ENCODE measurements at regions not wholly inside any gene's neighbourhood (a gene's known extent, or its start where the extent isn't known, plus 50 kb on each side); places are given as distances from the start of the nearest gene placed in this dataset.
A peak's percentile ranks its signal among the peaks of the same experiment; 100 is the strongest.

DNA sequence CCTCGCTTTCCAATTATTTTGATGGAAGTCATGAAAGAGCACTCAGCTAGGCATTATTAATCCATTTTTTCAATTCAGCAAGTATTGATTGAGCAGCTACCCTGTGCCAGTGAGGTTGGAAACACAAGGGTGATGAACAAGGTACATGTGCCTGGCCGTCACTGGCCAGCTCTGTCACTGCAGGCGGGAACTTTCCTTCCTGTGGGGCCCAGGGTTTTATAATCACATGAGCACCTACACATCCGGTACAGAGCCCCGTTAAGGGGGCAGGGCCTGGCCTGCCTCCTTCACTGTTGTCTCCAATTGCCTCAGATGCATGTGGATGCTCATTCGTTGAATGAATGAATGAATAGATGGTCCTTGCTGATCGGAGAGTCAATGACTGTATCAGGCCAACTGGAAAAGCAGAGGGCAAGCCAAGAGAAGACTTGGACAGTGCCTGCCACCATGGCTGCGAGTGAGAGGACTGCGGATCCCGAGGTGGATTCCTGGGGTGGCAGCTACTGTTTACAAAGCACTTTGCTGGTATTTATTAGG is 55.9 kb upstream of the KCNMB1 start:
- TF ChIP-seq, protein P1, sequence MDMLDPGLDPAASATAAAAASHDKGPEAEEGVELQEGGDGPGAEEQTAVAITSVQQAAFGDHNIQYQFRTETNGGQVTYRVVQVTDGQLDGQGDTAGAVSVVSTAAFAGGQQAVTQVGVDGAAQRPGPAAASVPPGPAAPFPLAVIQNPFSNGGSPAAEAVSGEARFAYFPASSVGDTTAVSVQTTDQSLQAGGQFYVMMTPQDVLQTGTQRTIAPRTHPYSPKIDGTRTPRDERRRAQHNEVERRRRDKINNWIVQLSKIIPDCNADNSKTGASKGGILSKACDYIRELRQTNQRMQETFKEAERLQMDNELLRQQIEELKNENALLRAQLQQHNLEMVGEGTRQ (IDR thresholded peaks at IDR 0.05; ENCODE audit: low read length) = no peak
- TF ChIP-seq, protein P2, sequence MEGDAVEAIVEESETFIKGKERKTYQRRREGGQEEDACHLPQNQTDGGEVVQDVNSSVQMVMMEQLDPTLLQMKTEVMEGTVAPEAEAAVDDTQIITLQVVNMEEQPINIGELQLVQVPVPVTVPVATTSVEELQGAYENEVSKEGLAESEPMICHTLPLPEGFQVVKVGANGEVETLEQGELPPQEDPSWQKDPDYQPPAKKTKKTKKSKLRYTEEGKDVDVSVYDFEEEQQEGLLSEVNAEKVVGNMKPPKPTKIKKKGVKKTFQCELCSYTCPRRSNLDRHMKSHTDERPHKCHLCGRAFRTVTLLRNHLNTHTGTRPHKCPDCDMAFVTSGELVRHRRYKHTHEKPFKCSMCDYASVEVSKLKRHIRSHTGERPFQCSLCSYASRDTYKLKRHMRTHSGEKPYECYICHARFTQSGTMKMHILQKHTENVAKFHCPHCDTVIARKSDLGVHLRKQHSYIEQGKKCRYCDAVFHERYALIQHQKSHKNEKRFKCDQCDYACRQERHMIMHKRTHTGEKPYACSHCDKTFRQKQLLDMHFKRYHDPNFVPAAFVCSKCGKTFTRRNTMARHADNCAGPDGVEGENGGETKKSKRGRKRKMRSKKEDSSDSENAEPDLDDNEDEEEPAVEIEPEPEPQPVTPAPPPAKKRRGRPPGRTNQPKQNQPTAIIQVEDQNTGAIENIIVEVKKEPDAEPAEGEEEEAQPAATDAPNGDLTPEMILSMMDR (IDR thresholded peaks at IDR 0.05; ENCODE audit: control extremely low read depth in 1 of 3, insufficient read depth in 1 of 3, low read depth in 1 of 3, low read length in 3 of 3) = no peak
- TF ChIP-seq CEBPB (IDR thresholded peaks at IDR 0.05; ENCODE audit: low read depth, low read length) = no peak
- TF ChIP-seq, protein P3, sequence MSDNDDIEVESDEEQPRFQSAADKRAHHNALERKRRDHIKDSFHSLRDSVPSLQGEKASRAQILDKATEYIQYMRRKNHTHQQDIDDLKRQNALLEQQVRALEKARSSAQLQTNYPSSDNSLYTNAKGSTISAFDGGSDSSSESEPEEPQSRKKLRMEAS (IDR thresholded peaks at IDR 0.05) = peak; percentile 46; the same call in 1 of the 2 replicates
- TF ChIP-seq CBX8 (IDR thresholded peaks at IDR 0.05; ENCODE audit: borderline replicate concordance, low read depth, low read length) = no peak
- no peak for TF ChIP-seq TAF1 (IDR thresholded peaks at IDR 0.05; ENCODE audit: low read depth, low read length)
- no peak for TF ChIP-seq BCL11A (IDR thresholded peaks at IDR 0.05; ENCODE audit: low read depth in 2 of 2, low read length in 2 of 2)
- TF ChIP-seq EZH2 (IDR thresholded peaks at IDR 0.05; ENCODE audit: low read depth, low read length, severe bottlenecking) = no peak
- TF ChIP-seq POLR2A (IDR thresholded peaks at IDR 0.05; ENCODE audit: control extremely low read depth in 1 of 2, low read depth in 2 of 2, low read length in 2 of 2) = no peak
- no peak for TF ChIP-seq HDAC6 (IDR thresholded peaks at IDR 0.05; ENCODE audit: low read depth, low read length)

Measured in H1 (cell line).